H1 (cell line): ENCODE measurements at regions not wholly inside any gene's neighbourhood (a gene's known extent, or its start where the extent isn't known, plus 50 kb on each side); places are given as distances from the start of the nearest gene placed in this dataset.

Source experiments
- CTCF ChIA-PET: fragments of 300-600 bp; sonication (Branson Sonifier 250); formaldehyde crosslinking; loops from one replicate; lab custom pipeline; 2021; ENCODE audit not compliant: partially characterized antibody; lab: Charles Lee
- POLR2A ChIA-PET: fragments of 300-600 bp; sonication (Branson Sonifier 250); formaldehyde crosslinking; loops from one replicate; lab custom pipeline; 2021; ENCODE audit warnings: inconsistent platforms; ENCODE audit not compliant: partially characterized antibody; lab: Charles Lee
- DNase-seq, 2 experiments: peaks; one replicate each; pipeline versions ENCODE4 v3.0.0 to v3.0.0-alpha.2; 2010 to 2022; ENCODE audit warnings: low spot score in 2 of 2, low read depth in 1 of 2, mixed read lengths in 1 of 2
- FAIRE-seq: peaks from 2 replicates; lab custom pipeline; 2011; peaks lifted over from hg19 to GRCh38; lab: Jason Lieb, UNC
- H2AFZ ChIP-seq: 2 replicates; pipeline ENCODE4 v1.8.1; 2012; ENCODE audit warnings: low read length, inconsistent platforms
- H2AK5ac ChIP-seq: 2 replicates; pipeline ENCODE4 v1.6.1; 2013; ENCODE audit warnings: low read depth, low read length
- H2BK120ac ChIP-seq: replicated peaks from 2 replicates; pipeline ENCODE3; 2013; ENCODE audit warnings: low read depth, low read length, inconsistent platforms
- H2BK12ac ChIP-seq: 2 replicates; pipeline ENCODE4 v1.6.1; 2013; ENCODE audit warnings: low read depth, low read length
- H2BK15ac ChIP-seq: 2 replicates; pipeline ENCODE4 v1.6.1; 2013; ENCODE audit warnings: low read length
- H2BK20ac ChIP-seq: 2 replicates; pipeline ENCODE4 v1.6.1; 2013; ENCODE audit warnings: low read length
- H2BK5ac ChIP-seq: 2 replicates; pipeline ENCODE4 v1.6.1; 2013; ENCODE audit warnings: low read depth, low read length
- H3K14ac ChIP-seq: 2 replicates; pipeline ENCODE4 v1.6.1; 2013; ENCODE audit warnings: inconsistent platforms; ENCODE audit not compliant: insufficient read length
- H3K18ac ChIP-seq: 2 replicates; pipeline ENCODE4 v1.6.1; 2013; ENCODE audit warnings: low read length; ENCODE audit errors: extremely low read depth
- H3K23ac ChIP-seq: 2 replicates; pipeline ENCODE4 v1.6.1; 2013; ENCODE audit warnings: inconsistent platforms; ENCODE audit not compliant: insufficient read length
- H3K23me2 ChIP-seq: 2 replicates; pipeline ENCODE4 v1.6.1; 2013; ENCODE audit warnings: low read depth, low read length
- H3K27ac ChIP-seq: 2 replicates; pipeline ENCODE4 v1.6.1; 2011; ENCODE audit warnings: low read depth, low read length, inconsistent platforms
- H3K27me3 ChIP-seq, 4 experiments: replicated peaks in 1 of 4; 1 replicate in 1 of 4; 2 replicates in 3 of 4; pipeline versions ENCODE4 v1.6.1 to v1.8.1; 2011 to 2013; ENCODE audit warnings: low read length in 3 of 4, mild to moderate bottlenecking in 3 of 4, inconsistent platforms in 2 of 4, mixed read lengths in 2 of 4, moderate library complexity in 1 of 4; ENCODE audit not compliant: control insufficient read depth in 3 of 4, insufficient read depth in 3 of 4; ENCODE audit errors: extremely low read depth in 1 of 4
- H3K36me3 ChIP-seq, 4 experiments: 2 replicates each; pipeline versions ENCODE4 v1.6.1 to v1.8.1; 2011 to 2013; ENCODE audit warnings: mild to moderate bottlenecking in 4 of 4, low read length in 3 of 4, moderate library complexity in 2 of 4, control low read depth in 1 of 4, inconsistent platforms in 1 of 4; ENCODE audit not compliant: insufficient read depth in 4 of 4, control insufficient read depth in 2 of 4
- H3K4ac ChIP-seq: replicated peaks from 2 replicates; pipeline ENCODE3; 2013; ENCODE audit warnings: low read length, low read depth, mixed read lengths, inconsistent platforms; ENCODE audit not compliant: insufficient read length
- H3K4me1 ChIP-seq, 4 experiments: replicated peaks in 1 of 4; 1 replicate in 1 of 4; 2 replicates in 3 of 4; pipeline versions ENCODE4 v1.6.1 to v1.8.1; 2011 to 2013; ENCODE audit warnings: low read length in 3 of 4, inconsistent platforms in 2 of 4, mixed read lengths in 1 of 4; ENCODE audit not compliant: insufficient read depth in 4 of 4, control insufficient read depth in 3 of 4
- H3K4me2 ChIP-seq, 2 experiments: 2 replicates each; pipeline versions ENCODE4 v1.6.1 to v1.8.1; 2011 to 2013; ENCODE audit warnings: low read depth in 2 of 2, low read length in 2 of 2, control low read depth in 1 of 2, inconsistent platforms in 1 of 2, mild to moderate bottlenecking in 1 of 2; ENCODE audit not compliant: insufficient read depth in 1 of 2
- H3K4me3 ChIP-seq, 4 experiments: fragments of 200-600, 300-600 bp in 1 of 4; sonication (generic), shearing (Covaris generic), sonication (Bioruptor Twin) in 1 of 4; 2 replicates each; pipeline versions ENCODE4 v1.5.1 to v1.8.1; 2011 to 2016; ENCODE audit warnings: low read length in 4 of 4, low read depth in 3 of 4, control low read depth in 2 of 4, inconsistent platforms in 2 of 4, mild to moderate bottlenecking in 2 of 4, mixed read lengths in 1 of 4, moderate library complexity in 1 of 4; ENCODE audit not compliant: insufficient read depth in 2 of 4; ENCODE audit errors: extremely low read depth in 1 of 4
- H3K56ac ChIP-seq: replicated peaks from 2 replicates; pipeline ENCODE3; 2013; ENCODE audit warnings: low read depth, mild to moderate bottlenecking, mixed read lengths, low read length, inconsistent platforms; ENCODE audit not compliant: insufficient read length
- H3K79me1 ChIP-seq: 2 replicates; pipeline ENCODE4 v1.6.1; 2013; ENCODE audit warnings: low read depth, low read length, control low read depth
- H3K79me2 ChIP-seq, 2 experiments: 2 replicates each; pipeline versions ENCODE4 v1.6.1 to v1.8.1; 2012 to 2013; ENCODE audit warnings: low read length in 2 of 2, mild to moderate bottlenecking in 2 of 2, inconsistent platforms in 1 of 2; ENCODE audit not compliant: insufficient read depth in 2 of 2, control insufficient read depth in 1 of 2
- H3K9ac ChIP-seq, 4 experiments: replicated peaks in 1 of 4; 1 replicate in 1 of 4; 2 replicates in 3 of 4; pipeline versions ENCODE4 v1.6.1 to v1.8.1; 2011 to 2013; ENCODE audit warnings: low read depth in 3 of 4, low read length in 3 of 4, control low read depth in 2 of 4, mild to moderate bottlenecking in 2 of 4, moderate library complexity in 2 of 4, inconsistent platforms in 1 of 4; ENCODE audit errors: extremely low read depth in 1 of 4
- H3K9me3 ChIP-seq, 2 experiments: 2 replicates each; pipeline versions ENCODE4 v1.6.1 to v1.8.1; 2012 to 2013; ENCODE audit warnings: mild to moderate bottlenecking in 2 of 2, moderate library complexity in 2 of 2, control low read depth in 1 of 2, inconsistent platforms in 1 of 2, low read depth in 1 of 2, low read length in 1 of 2, mixed read lengths in 1 of 2; ENCODE audit not compliant: insufficient read depth in 2 of 2
- H4K20me1 ChIP-seq, 2 experiments: replicated peaks in 1 of 2; 2 replicates each; pipeline versions ENCODE3 to v1.8.1; 2011 to 2013; ENCODE audit warnings: inconsistent platforms in 2 of 2, low read length in 2 of 2, mild to moderate bottlenecking in 1 of 2; ENCODE audit not compliant: insufficient read depth in 2 of 2, control insufficient read depth in 1 of 2
- H4K5ac ChIP-seq: 2 replicates; pipeline ENCODE4 v1.6.1; 2013; ENCODE audit warnings: low read length, low read depth, mixed read lengths, inconsistent platforms; ENCODE audit not compliant: insufficient read length
- H4K8ac ChIP-seq: 2 replicates; pipeline ENCODE4 v1.8.0; 2013; ENCODE audit warnings: mild to moderate bottlenecking, moderate library complexity, low read length, inconsistent platforms; ENCODE audit not compliant: insufficient read depth; ENCODE audit errors: extremely low read depth
- H4K91ac ChIP-seq: replicated peaks from 2 replicates; pipeline ENCODE3; 2013; ENCODE audit warnings: low read length, mixed read lengths, inconsistent platforms; ENCODE audit not compliant: insufficient read length
- BCL11A ChIP-seq, 2 experiments: IDR thresholded peaks; one replicate each; pipeline ENCODE4 v1.6.1; 2011; ENCODE audit warnings: low read depth in 2 of 2, low read length in 2 of 2, mild to moderate bottlenecking in 2 of 2
- BRCA1 ChIP-seq: IDR thresholded peaks from 2 replicates; pipeline ENCODE4 v1.6.1; 2012; ENCODE audit warnings: low read depth, low read length, improper control_type of control experiment
- CEBPB ChIP-seq: IDR thresholded peaks from 2 replicates; pipeline ENCODE4 v1.6.1; 2012; ENCODE audit warnings: low read depth, low read length
- EZH2 ChIP-seq: fragments of 200-600 bp; sonication (generic); IDR thresholded peaks from 2 replicates; pipeline ENCODE4 v1.7.1; 2012; ENCODE audit warnings: low read depth, mild to moderate bottlenecking, moderate library complexity, low read length, inconsistent platforms; ENCODE audit not compliant: severe bottlenecking
- FOSL1 ChIP-seq: IDR thresholded peaks from 2 replicates; pipeline ENCODE4 v1.6.1; 2011; ENCODE audit warnings: mild to moderate bottlenecking, low read depth, low read length, moderate library complexity; ENCODE audit not compliant: insufficient read depth
- GABPA ChIP-seq: IDR thresholded peaks from 2 replicates; pipeline ENCODE4 v1.6.1; 2011; ENCODE audit warnings: mild to moderate bottlenecking, low read length, moderate library complexity, borderline replicate concordance; ENCODE audit not compliant: insufficient read depth
- JUND ChIP-seq: IDR thresholded peaks from 2 replicates; pipeline ENCODE4 v1.6.1; 2011; ENCODE audit warnings: mild to moderate bottlenecking, improper control_type of control experiment, low read length
- NANOG ChIP-seq: IDR thresholded peaks from 2 replicates; pipeline ENCODE4 v1.6.1; 2011; ENCODE audit warnings: low read length, low read depth, mild to moderate bottlenecking, inconsistent platforms; ENCODE audit not compliant: insufficient read depth, poor library complexity, severe bottlenecking
- NRF1 ChIP-seq: IDR thresholded peaks from 2 replicates; pipeline ENCODE4 v1.6.1; 2011; ENCODE audit warnings: mild to moderate bottlenecking, low read depth, low read length, improper control_type of control experiment
- PHF8 ChIP-seq: fragments of 200-600 bp; sonication (generic); conservative IDR thresholded peaks from 2 replicates; pipeline ENCODE4 v1.7.1; 2012; ENCODE audit warnings: low read depth, mild to moderate bottlenecking, inconsistent platforms, low read length, moderate library complexity
- RAD21 ChIP-seq, 2 experiments: IDR thresholded peaks in 1 of 2; conservative IDR thresholded peaks in 1 of 2; 2 replicates each; pipeline ENCODE4 v1.6.1; 2011; ENCODE audit warnings: low read depth in 2 of 2, low read length in 2 of 2, improper control_type of control experiment in 1 of 2, inconsistent platforms in 1 of 2, mild to moderate bottlenecking in 1 of 2, moderate library complexity in 1 of 2
- SAP30 ChIP-seq: fragments of 300-600 bp; sonication (generic); IDR thresholded peaks from 2 replicates; pipeline ENCODE4 v1.7.1; 2012; ENCODE audit warnings: low read length, moderate library complexity, mild to moderate bottlenecking, inconsistent platforms; ENCODE audit not compliant: insufficient read depth, insufficient replicate concordance
- SP1 ChIP-seq: IDR thresholded peaks from 2 replicates; pipeline ENCODE4 v1.6.1; 2011; ENCODE audit warnings: low read depth, low read length
- SP4 ChIP-seq: IDR thresholded peaks from 2 replicates; pipeline ENCODE4 v1.6.1; 2012; ENCODE audit warnings: low read length, inconsistent platforms
- ZNF274 ChIP-seq: IDR thresholded peaks from 2 replicates; pipeline ENCODE4 v1.7.0; 2012; ENCODE audit warnings: low read length, borderline replicate concordance; ENCODE audit errors: extremely low read depth
- WGBS, 2 experiments: shearing (Covaris generic) in 1 of 2; methylation state at CpG; one replicate each; pipeline versions ENCODE4 v1.1.6 to v1.1.7; 2013 to 2015; ENCODE audit warnings: low lambda C conversion rate in 2 of 2, mixed read lengths in 2 of 2, inconsistent platforms in 1 of 2, low coverage in 1 of 2, missing lambda C conversion rate in 1 of 2; ENCODE audit not compliant: insufficient replicate concordance in 2 of 2, insufficient coverage in 1 of 2, insufficient read length in 1 of 2; ENCODE audit errors: extremely low coverage in 1 of 2, missing lambda C conversion rate in 1 of 2; 5-methylcytosine and 5-hydroxymethylcytosine counted together

- H2BK120ac ChIP-seq: no peak overlapping the region
- H3K14ac ChIP-seq: no peak overlapping the region
- no peaks in the 10 kb centered on the region for H3K27me3 ChIP-seq
- H3K23me2 ChIP-seq: no peaks in the 10 kb centered on the region
- H3K27ac ChIP-seq: no peak overlapping the region
- no peak overlapping the region for H2BK20ac ChIP-seq
- H3K4ac ChIP-seq: no peak overlapping the region
- no peak overlapping the region for H2BK5ac ChIP-seq
- H3K79me2 ChIP-seq: no peaks in the 10 kb centered on the region
- H3K79me1 ChIP-seq: no peaks in the 10 kb centered on the region
- POLR2A ChIA-PET: no interaction called here
- H4K91ac ChIP-seq: no peak overlapping the region
- H2AK5ac ChIP-seq: no peak overlapping the region
- FAIRE-seq (no peak), DNase-seq (no peak)
- H3K9ac ChIP-seq: no peak overlapping the region
- 82% methylated on average over 2 of the region's 2 CpGs; no CpG with 5 or more reads in 1 of the 2 experiments for WGBS, 2 experiments
- H3K9me3 ChIP-seq: no peaks in the 10 kb centered on the region
- no peaks in the 10 kb centered on the region for H4K20me1 ChIP-seq
- H2BK12ac ChIP-seq: no peak overlapping the region
- no peak overlapping the region for H4K8ac ChIP-seq
- H2BK15ac ChIP-seq: no peak overlapping the region
- H4K5ac ChIP-seq: no peak overlapping the region
- no peak overlapping the region for H3K4me3 ChIP-seq
- no peak overlapping the region for H2AFZ ChIP-seq
- no peak overlapping the region for H3K18ac ChIP-seq
- no peak overlapping the region for H3K4me2 ChIP-seq
- H3K23ac ChIP-seq: no peak overlapping the region
- CTCF ChIA-PET: no interaction called here
- no peak overlapping the region for H3K56ac ChIP-seq
- H3K36me3 ChIP-seq: no peaks in the 10 kb centered on the region
- no peaks in the 10 kb centered on the region for H3K4me1 ChIP-seq
- TF ChIP-seq SP1 (no peak), GABPA (no peak), EZH2 (no peak), PHF8 (no peak), NRF1 (no peak), FOSL1 (no peak), RAD21 (IDR thresholded peaks at IDR 0.05 in 1 of 2, conservative IDR thresholded peaks at IDR 0.05 in 1 of 2; ENCODE audit: low read depth in 2 of 2, low read length in 2 of 2) (no peak), SAP30 (no peak), BCL11A (IDR thresholded peaks at IDR 0.05; ENCODE audit: low read depth in 2 of 2, low read length in 2 of 2) (no peak), SP4 (no peak), BRCA1 (no peak), ZNF274 (no peak), NANOG (no peak), CEBPB (no peak), JUND (no peak)
These were observed 134.0 kb upstream of the SEMA3A start for GRCh38 chr7:84328571-84328970.
